ENCODE measurements at regions not wholly inside any gene's neighbourhood (a gene's known extent, or its start where the extent isn't known, plus 50 kb on each side); places are given as distances from the start of the nearest gene placed in this dataset.

DNA sequence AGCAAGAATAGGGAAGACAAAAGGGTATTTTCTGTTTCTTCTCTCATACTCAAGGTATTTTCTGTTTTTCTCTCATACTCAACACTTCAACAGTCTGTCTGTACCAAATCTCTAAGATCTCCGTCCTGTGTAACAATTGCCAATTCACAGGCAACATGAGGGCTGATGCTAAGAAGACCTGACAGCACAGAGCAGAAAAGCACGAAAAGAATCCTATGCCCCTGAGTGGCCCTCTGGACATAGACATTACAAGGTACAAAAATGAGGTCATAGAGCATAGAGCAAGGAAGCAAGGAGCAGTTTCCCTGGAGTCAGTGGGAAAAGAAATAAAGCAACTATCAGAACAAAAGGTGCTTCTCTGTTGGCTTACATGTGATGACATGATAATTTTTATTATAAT is 1612.6 kb upstream of the CELF4 start:
- no peak for DNase-seq (ENCODE audit: extremely low read depth, insufficient read length)
- no peak overlapping the region for H3K4me3 ChIP-seq (replicated peaks; ENCODE audit: low read depth, low read length)
- H3K27me3 ChIP-seq (replicated peaks; ENCODE audit: control insufficient read depth, insufficient read depth, low read length): no peaks in the 10 kb centered on the region
- no peaks in the 10 kb centered on the region for H3K36me3 ChIP-seq (ENCODE audit: control insufficient read depth, insufficient read depth, low read length)
- no peak for TF ChIP-seq CTCF (IDR thresholded peaks at IDR 0.05; ENCODE audit: insufficient read depth, low read length, poor library complexity, severe bottlenecking)

DNA sequence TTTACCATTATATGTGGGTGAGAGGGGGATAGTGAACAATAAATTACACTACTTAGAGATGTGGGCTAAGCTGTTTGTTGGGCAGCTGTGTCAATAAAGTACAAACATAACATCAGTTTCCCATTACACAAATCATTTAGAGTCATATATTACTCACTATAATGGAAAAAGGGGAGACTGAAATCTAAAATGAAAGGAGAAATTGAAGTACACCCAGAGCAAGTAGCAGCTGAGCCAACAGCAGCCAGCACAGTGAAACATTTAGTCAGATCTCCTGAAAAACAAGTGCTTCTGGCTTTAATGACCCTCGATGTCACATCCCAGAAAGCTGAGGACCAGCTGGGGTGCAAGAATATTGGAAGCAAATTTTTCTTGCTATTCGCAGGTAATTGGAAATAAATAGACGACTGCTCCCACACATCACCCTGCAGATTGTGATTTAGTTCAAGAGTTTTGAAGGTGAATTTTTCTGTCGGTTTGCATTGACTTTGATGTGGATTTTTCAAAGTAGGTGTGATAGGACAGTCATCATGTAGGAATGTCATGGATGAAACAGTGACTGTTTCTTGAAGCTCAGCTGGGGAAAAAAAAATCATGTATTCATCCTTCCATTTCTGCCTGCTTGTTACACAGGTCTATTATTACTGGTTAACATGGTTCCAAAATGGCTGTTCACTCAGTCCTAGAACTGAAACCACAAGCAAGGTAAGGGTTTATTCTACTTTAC is 1607.3 kb upstream of the CELF4 start:
- no peak for TF ChIP-seq CTCF (IDR thresholded peaks at IDR 0.05; ENCODE audit: insufficient read depth, low read length, poor library complexity, severe bottlenecking)
- no peaks in the 10 kb centered on the region for H3K27me3 ChIP-seq (replicated peaks; ENCODE audit: control insufficient read depth, insufficient read depth, low read length)
- no peaks in the 10 kb centered on the region for H3K36me3 ChIP-seq (ENCODE audit: control insufficient read depth, insufficient read depth, low read length)
- DNase-seq (ENCODE audit: extremely low read depth, insufficient read length): no peak
- H3K4me3 ChIP-seq (replicated peaks; ENCODE audit: low read depth, low read length): no peak overlapping the region

- DNase-seq (ENCODE audit: extremely low read depth, insufficient read length): no peak
Observed at GRCh38 chr18:39168723-39169122, 1603.1 kb upstream of the CELF4 start.

DNA sequence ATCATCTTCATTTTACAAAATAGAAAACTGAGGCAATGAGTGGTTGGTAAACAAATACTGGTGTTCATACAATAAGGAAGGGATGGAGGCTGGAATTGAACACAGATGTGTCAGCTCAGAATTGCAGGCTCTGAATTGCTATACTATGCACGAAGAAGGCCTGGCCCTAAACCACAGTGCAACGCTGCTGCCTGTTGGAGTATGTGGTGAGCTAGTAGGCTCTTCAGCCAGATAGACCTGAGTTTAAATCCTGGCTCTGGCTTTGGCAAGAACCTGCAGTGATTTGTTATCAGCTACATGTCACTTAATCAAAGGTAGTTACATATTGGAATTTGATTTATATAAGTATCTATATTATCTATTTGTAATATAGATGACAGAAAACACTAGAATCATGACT is 1602.4 kb upstream of the CELF4 start:
- DNase-seq (ENCODE audit: extremely low read depth, insufficient read length): no peak
- H3K4me3 ChIP-seq (replicated peaks; ENCODE audit: low read depth, low read length): no peak overlapping the region
- no peaks in the 10 kb centered on the region for H3K36me3 ChIP-seq (ENCODE audit: control insufficient read depth, insufficient read depth, low read length)
- H3K27me3 ChIP-seq (replicated peaks; ENCODE audit: control insufficient read depth, insufficient read depth, low read length): no peaks in the 10 kb centered on the region
- TF ChIP-seq CTCF (IDR thresholded peaks at IDR 0.05; ENCODE audit: insufficient read depth, low read length, poor library complexity, severe bottlenecking): no peak

More at GRCh38 chr18:39168723-39169122, 1603.1 kb upstream of the CELF4 start:
- no peak overlapping the region for H3K4me3 ChIP-seq (replicated peaks; ENCODE audit: low read depth, low read length)
- TF ChIP-seq CTCF (IDR thresholded peaks at IDR 0.05; ENCODE audit: insufficient read depth, low read length, poor library complexity, severe bottlenecking): no peak
- H3K27me3 ChIP-seq (replicated peaks; ENCODE audit: control insufficient read depth, insufficient read depth, low read length): no peaks in the 10 kb centered on the region
- H3K36me3 ChIP-seq (ENCODE audit: control insufficient read depth, insufficient read depth, low read length): no peaks in the 10 kb centered on the region

- no peak overlapping the region for H3K4me3 ChIP-seq (replicated peaks; ENCODE audit: low read depth, low read length)
- H3K27me3 ChIP-seq (replicated peaks; ENCODE audit: control insufficient read depth, insufficient read depth, low read length): no peaks in the 10 kb centered on the region
- no peak for DNase-seq (ENCODE audit: extremely low read depth, insufficient read length)
- H3K36me3 ChIP-seq (ENCODE audit: control insufficient read depth, insufficient read depth, low read length): no peaks in the 10 kb centered on the region
- no peak for TF ChIP-seq CTCF (IDR thresholded peaks at IDR 0.05; ENCODE audit: insufficient read depth, low read length, poor library complexity, severe bottlenecking)
Observed at GRCh38 chr18:39166776-39167175, 1601.2 kb upstream of the CELF4 start.

All from GM06990 (cell line).